ENCODE measurements at regions not wholly inside any gene's neighbourhood (a gene's known extent, or its start where the extent isn't known, plus 50 kb on each side); places are given as distances from the start of the nearest gene placed in this dataset.
"Not testable (repeated sequence)": the region's sequence is repeated elsewhere in the genome, so short reads cannot be mapped to it uniquely, and the experiment has no call there.

GRCh38 chr3:161694682-161695564 is 198.3 kb downstream of the OTOL1 start:
- DNase-seq: no peak

GRCh38 chr3:161695811-161696210 is 199.2 kb downstream of the OTOL1 start:
- no peak for DNase-seq

GRCh38 chr3:161700998-161701397 is 204.4 kb downstream of the OTOL1 start:
- DNase-seq: no peak

GRCh38 chr3:161707253-161707652 is 210.6 kb downstream of the OTOL1 start:
- not testable (repeated sequence) for DNase-seq

- no peak for DNase-seq
These were observed 217.1 kb downstream of the OTOL1 start for GRCh38 chr3:161713731-161714130.

- DNase-seq: no peak
These were observed 235.4 kb downstream of the OTOL1 start for GRCh38 chr3:161731968-161732367.

- DNase-seq: no peak
These were observed 240.6 kb downstream of the OTOL1 start for GRCh38 chr3:161737171-161737570.

GRCh38 chr3:161740421-161740820 is 243.8 kb downstream of the OTOL1 start:
- DNase-seq: no peak

GRCh38 chr3:161744366-161744765 is 247.8 kb downstream of the OTOL1 start:
- DNase-seq: no peak

- DNase-seq: no peak
These were observed 249.1 kb downstream of the OTOL1 start for GRCh38 chr3:161745741-161746140.

- DNase-seq: no peak
These were observed 251.4 kb downstream of the OTOL1 start for GRCh38 chr3:161748049-161748448.

GRCh38 chr3:161754420-161755053 is 257.9 kb downstream of the OTOL1 start:
- no peak for DNase-seq

- DNase-seq: no peak
These were observed 262.8 kb downstream of the OTOL1 start for GRCh38 chr3:161759444-161759843.

GRCh38 chr3:161766331-161766730 is 269.7 kb downstream of the OTOL1 start:
- DNase-seq: no peak

GRCh38 chr3:161770484-161771386 is 274.1 kb downstream of the OTOL1 start:
- DNase-seq: no peak

- no peak for DNase-seq
These were observed 284.8 kb downstream of the OTOL1 start for GRCh38 chr3:161781381-161781780.

- no peak for DNase-seq
These were observed 296.8 kb downstream of the OTOL1 start for GRCh38 chr3:161793194-161793930.

GRCh38 chr3:161794551-161794950 is 297.9 kb downstream of the OTOL1 start:
- DNase-seq: no peak

GRCh38 chr3:161796312-161796711 is 299.7 kb downstream of the OTOL1 start:
- DNase-seq: no peak

- no peak for DNase-seq
These were observed 300.2 kb downstream of the OTOL1 start for GRCh38 chr3:161796780-161797179.

GRCh38 chr3:161798016-161798415 is 301.4 kb downstream of the OTOL1 start:
- no peak for DNase-seq

GRCh38 chr3:161800985-161801559 is 304.5 kb downstream of the OTOL1 start:
- no peak for DNase-seq
